HepG2 (cell line): ENCODE measurements at regions not wholly inside any gene's neighbourhood (a gene's known extent, or its start where the extent isn't known, plus 50 kb on each side); places are given as distances from the start of the nearest gene placed in this dataset.

ENCODE experiments used
- ATAC-seq: fragments of 200-7000 bp; cut with Tn5 transposase; 3 replicates; pipeline ENCODE4 v1.9.1; 2020; ENCODE audit warnings: mild to moderate bottlenecking, moderate library complexity
- BruUV-seq: library from RNA; stranded (reverse); fragments of 400-500 nt; replicated peaks from 2 replicates; lab custom pipeline; 2021; lab: Mats Ljungman, UMichigan
- CTCF ChIA-PET: fragments of 300-600 bp; formaldehyde crosslinking; extraction: SDS; loops from one replicate; lab custom pipeline; 2021; ENCODE audit warnings: low total read pairs, inconsistent platforms, low intra/inter-chr PET ratio; lab: Yijun Ruan, JAX
- POLR2A ChIA-PET: fragments of 350-600 bp; sonication (Branson Sonifier 250); formaldehyde crosslinking; loops from one replicate; lab custom pipeline; 2020; ENCODE audit warnings: antibody characterized with exemption, inconsistent platforms; lab: Yijun Ruan, JAX
- DNase-seq: peaks from one replicate; pipeline ENCODE4 v3.0.0-alpha.2; 2015; ENCODE audit warnings: low spot score
- FAIRE-seq: peaks from 3 replicates; lab custom pipeline; 2011; peaks lifted over from hg19 to GRCh38; lab: Jason Lieb, UNC
- H2AFZ ChIP-seq: one replicate; pipeline ENCODE4 v1.6.1; 2011; ENCODE audit warnings: low read length, inconsistent platforms
- H3K27ac ChIP-seq: fragments of 300-600 bp; 3 replicates; pipeline ENCODE4 v1.8.0; 2011; ENCODE audit warnings: mixed run types, mild to moderate bottlenecking, mixed read lengths, low read length, inconsistent platforms; ENCODE audit not compliant: insufficient read depth; ENCODE audit errors: extremely low read length
- H3K27me3 ChIP-seq, 2 experiments: fragments of 200-600 bp in 1 of 2; 2 replicates in 1 of 2; 3 replicates in 1 of 2; pipeline versions ENCODE4 v1.6.0 to v1.8.0; 2011; ENCODE audit warnings: low read length in 2 of 2, mild to moderate bottlenecking in 2 of 2, moderate library complexity in 2 of 2, inconsistent platforms in 1 of 2; ENCODE audit not compliant: insufficient read depth in 2 of 2, control insufficient read depth in 1 of 2
- H3K36me3 ChIP-seq, 2 experiments: fragments of 200-600 bp in 1 of 2; replicated peaks in 1 of 2; 2 replicates in 1 of 2; 3 replicates in 1 of 2; pipeline versions ENCODE4 v1.5.1 to v1.8.0; 2011; ENCODE audit warnings: low read length in 2 of 2, inconsistent platforms in 1 of 2; ENCODE audit not compliant: insufficient read depth in 2 of 2, control insufficient read depth in 1 of 2
- H3K4me1 ChIP-seq: 2 replicates; pipeline ENCODE4 v1.5.1; 2012; ENCODE audit warnings: low read length, inconsistent platforms; ENCODE audit not compliant: insufficient read depth
- H3K4me2 ChIP-seq: 2 replicates; pipeline ENCODE4 v1.6.0; 2011; ENCODE audit warnings: low read depth, low read length, inconsistent platforms
- H3K4me3 ChIP-seq, 3 experiments: fragments of 200-600 bp in 1 of 3; sonication (generic), shearing (Covaris generic) in 1 of 3; replicated peaks in 1 of 3; 2 replicates each; pipeline ENCODE4 v1.5.1; 2011 to 2016; ENCODE audit warnings: low read length in 3 of 3, inconsistent platforms in 2 of 3, low read depth in 2 of 3, mild to moderate bottlenecking in 2 of 3, control low read depth in 1 of 3, mixed read lengths in 1 of 3; ENCODE audit not compliant: insufficient read depth in 1 of 3
- H3K79me2 ChIP-seq: one replicate; pipeline ENCODE4 v1.6.1; 2011; ENCODE audit warnings: low read length, inconsistent platforms; ENCODE audit not compliant: insufficient read depth
- H3K9ac ChIP-seq: 2 replicates; pipeline ENCODE4 v1.6.0; 2011; ENCODE audit warnings: mild to moderate bottlenecking, low read depth, low read length, inconsistent platforms; ENCODE audit not compliant: insufficient read depth
- H3K9me3 ChIP-seq: 2 replicates; pipeline ENCODE4 v1.5.1; 2012; ENCODE audit warnings: mild to moderate bottlenecking, low read length
- H4K20me1 ChIP-seq: 2 replicates; pipeline ENCODE4 v1.6.0; 2011; ENCODE audit warnings: inconsistent platforms, mild to moderate bottlenecking, low read length, moderate library complexity; ENCODE audit not compliant: insufficient read depth
- AHDC1 ChIP-seq: sonication (generic); formaldehyde crosslinking; IDR thresholded peaks from 2 replicates; pipeline ENCODE4 v1.5.1; 2020; ENCODE audit warnings: mild to moderate bottlenecking, missing genetic modification reagents, borderline replicate concordance
- ATRX ChIP-seq: sonication (generic); formaldehyde crosslinking; IDR thresholded peaks from 2 replicates; pipeline ENCODE4 v1.4.0; 2020; ENCODE audit warnings: missing genetic modification reagents, borderline replicate concordance
- CEBPB ChIP-seq: IDR thresholded peaks from 2 replicates; pipeline ENCODE4 v1.6.1; 2011; ENCODE audit warnings: low read depth, low read length, improper control_type of control experiment, borderline replicate concordance
- MBD4 ChIP-seq: IDR thresholded peaks from 2 replicates; pipeline ENCODE4 v1.6.1; 2012; ENCODE audit warnings: low read length, inconsistent platforms, borderline replicate concordance
- TAF1 ChIP-seq: sonication (generic); formaldehyde crosslinking; IDR thresholded peaks from 2 replicates; pipeline ENCODE4 v1.4.0; 2020; ENCODE audit warnings: missing genetic modification reagents
- ZNF274 ChIP-seq: sonication (generic); formaldehyde crosslinking; IDR thresholded peaks from 2 replicates; pipeline ENCODE4 v1.5.1; 2020; ENCODE audit warnings: mild to moderate bottlenecking, missing genetic modification reagents
- WGBS: methylation state at CpG from one replicate; pipeline ENCODE4 v1.1.6; 2017; ENCODE audit warnings: low lambda C conversion rate; 5-methylcytosine and 5-hydroxymethylcytosine counted together
- in situ Hi-C: cut with HindIII; loops from 2 replicates; pipeline ENCODE4 v1.10.0; 2017; ENCODE audit warnings: low pct_unique_long_range_greater_than_20kb; ENCODE audit not compliant: extremely low pct_ligation_motif_present
- intact Hi-C: fragments of 100-400 bp; cut with micrococcal nuclease; formaldehyde crosslinking; loops from one replicate; pipeline ENCODE4 v1.10.0; 2022; ENCODE audit not compliant: unreplicated experiment

- WGBS: 0% methylated on average over 4 of the region's 4 CpGs
- no peak overlapping the region for H2AFZ ChIP-seq
Observed at GRCh38 chr1:239858057-239858456, 233.6 kb upstream of the FMN2 start.

More at GRCh38 chr1:239858057-239858456, 233.6 kb upstream of the FMN2 start:
- Histone ChIP-seq H3K79me2 (no peaks in the 10 kb centered on the region), H3K4me2 (no peak overlapping the region), H3K4me3 (no peak overlapping the region), H3K27me3 (no peaks in the 10 kb centered on the region), H3K36me3 (no peaks in the 10 kb centered on the region), H3K4me1 (no peaks in the 10 kb centered on the region), H3K9ac (no peak overlapping the region), H3K27ac (no peak overlapping the region), H4K20me1 (no peaks in the 10 kb centered on the region), H3K9me3 (peaks cover 45% of the 10 kb centered on the region)
- CTCF ChIA-PET: no interaction called here
- intact Hi-C loops (no loop called here), in situ Hi-C loops (no loop called here)
- no peak for ATAC-seq
- TF ChIP-seq ATRX (CRISPR knock-in tag) (no peak), MBD4 (no peak), ZNF274 (CRISPR knock-in tag) (no peak), CEBPB (0 out of 2 replicates have a peak, but pooled peaks have one; percentile 29), TAF1 (no peak), AHDC1 (CRISPR knock-in tag) (no peak)
- BruUV-seq: no TSS peak
- POLR2A ChIA-PET: no interaction called here
- DNase-seq: no peak
- FAIRE-seq: no peak
